Coronary artery (tissue), 2 donors: ENCODE measurements at regions not wholly inside any gene's neighbourhood (a gene's known extent, or its start where the extent isn't known, plus 50 kb on each side); places are given as distances from the start of the nearest gene placed in this dataset.

Experiments
- DNase-seq: peaks from one replicate; pipeline ENCODE4 v3.0.0-alpha.2; 2017; ENCODE audit warnings: low spot score
- H3K27ac ChIP-seq, 2 donors: fragments of 200-600 bp; sonication (generic); one replicate each; pipeline ENCODE4 v1.5.1; 2016 to 2019
- H3K4me3 ChIP-seq: fragments of 200-600 bp; sonication (generic); 2 replicates; pipeline ENCODE4 v1.5.1; 2016; ENCODE audit warnings: mild to moderate bottlenecking, moderate library complexity
- CTCF ChIP-seq: fragments of 200-600 bp; sonication (generic); IDR thresholded peaks from one replicate; pipeline ENCODE4 v1.5.1; 2019; ENCODE audit warnings: antibody characterized with exemption

DNA sequence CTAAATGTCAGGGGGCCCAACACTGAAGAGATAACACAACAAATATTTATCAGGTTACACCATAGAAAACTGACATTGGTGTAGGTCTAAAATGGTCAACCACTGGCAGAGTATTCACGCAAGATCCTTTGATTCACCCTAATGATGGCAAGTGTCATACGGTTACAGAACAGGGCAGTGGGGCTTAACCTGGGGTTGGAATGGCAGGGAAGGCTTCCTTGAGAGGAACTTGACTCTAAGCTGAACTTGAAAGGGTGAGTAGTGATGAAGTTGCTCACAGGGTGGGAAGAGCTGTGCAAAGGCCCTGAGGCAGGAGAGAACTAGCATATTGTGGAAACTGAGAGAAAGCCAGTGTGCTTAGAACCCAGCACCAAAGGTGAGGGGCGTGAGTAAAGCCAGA is 97.1 kb upstream of the MVB12B start:
- no peak for DNase-seq

DNA sequence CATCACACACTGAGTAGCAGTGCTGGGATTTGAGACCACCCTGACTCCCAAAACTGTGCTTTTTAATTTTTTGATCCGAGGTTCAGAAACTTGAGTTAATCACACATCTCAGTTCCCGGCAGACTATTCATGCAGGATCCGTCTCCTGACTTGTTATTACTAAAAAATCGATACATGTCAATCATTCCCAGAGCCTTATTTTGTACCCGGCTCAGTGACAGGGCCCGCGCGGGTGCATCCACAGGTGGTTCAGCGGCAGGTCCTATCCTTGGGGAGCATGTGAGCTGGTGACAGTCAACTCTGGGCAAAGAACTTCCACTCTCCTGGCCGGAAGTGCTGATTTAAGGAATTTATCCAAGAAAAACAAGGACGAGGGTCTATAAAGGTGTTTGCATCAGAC is 95.9 kb upstream of the MVB12B start:
- no peak overlapping the region for H3K27ac ChIP-seq
- no peak for DNase-seq
- no peak for TF ChIP-seq CTCF
- no peak overlapping the region for H3K4me3 ChIP-seq

More for the DNA sequence above, 97.1 kb upstream of the MVB12B start:
- Histone ChIP-seq H3K27ac (no peak overlapping the region), H3K4me3 (no peak overlapping the region)
- TF ChIP-seq CTCF: no peak

DNA sequence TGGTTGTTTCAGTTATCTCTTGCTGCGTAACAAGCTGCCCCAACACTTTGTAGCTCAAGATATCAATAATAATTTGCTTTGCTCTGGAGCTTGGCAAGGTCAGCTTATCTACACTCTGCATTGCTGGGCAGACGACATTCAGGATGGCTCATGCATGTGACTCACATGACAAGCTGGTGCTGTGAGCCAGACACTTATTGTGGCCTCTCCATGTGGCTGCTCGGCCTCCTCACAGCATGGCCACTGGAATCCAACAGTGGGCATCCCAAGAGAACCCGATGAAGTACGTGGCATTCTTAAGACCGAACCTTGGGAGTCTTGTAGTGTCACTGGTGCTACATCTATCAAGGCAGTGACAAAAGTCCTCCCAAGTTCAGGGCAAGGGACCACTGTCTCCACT is 94.2 kb upstream of the MVB12B start:
- no peak for DNase-seq
- TF ChIP-seq CTCF: no peak
- Histone ChIP-seq H3K27ac (no peak overlapping the region), H3K4me3 (no peak overlapping the region)

DNA sequence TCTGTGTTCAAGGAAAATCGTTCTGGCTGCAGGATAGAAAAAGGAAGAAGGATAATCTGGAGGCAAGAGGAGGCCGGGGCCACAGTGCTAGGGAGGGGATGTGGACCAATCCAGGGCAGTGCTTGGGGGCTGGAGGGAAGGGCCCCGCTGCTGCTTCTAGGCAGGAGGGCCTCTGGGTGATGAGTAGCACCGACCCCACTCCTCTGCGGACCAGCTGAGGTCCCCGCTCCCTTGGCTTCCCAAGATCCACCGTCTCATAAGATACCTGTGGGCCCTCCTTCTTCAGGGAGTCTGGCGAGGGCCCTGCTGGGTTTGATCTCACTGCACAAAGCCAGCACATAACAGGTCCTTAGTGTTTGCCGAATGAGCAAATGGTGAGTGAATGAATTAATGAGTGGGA is 93.5 kb upstream of the MVB12B start:
- Histone ChIP-seq H3K4me3 (no peak overlapping the region), H3K27ac (no peak overlapping the region)
- DNase-seq: no peak
- no peak for TF ChIP-seq CTCF

DNA sequence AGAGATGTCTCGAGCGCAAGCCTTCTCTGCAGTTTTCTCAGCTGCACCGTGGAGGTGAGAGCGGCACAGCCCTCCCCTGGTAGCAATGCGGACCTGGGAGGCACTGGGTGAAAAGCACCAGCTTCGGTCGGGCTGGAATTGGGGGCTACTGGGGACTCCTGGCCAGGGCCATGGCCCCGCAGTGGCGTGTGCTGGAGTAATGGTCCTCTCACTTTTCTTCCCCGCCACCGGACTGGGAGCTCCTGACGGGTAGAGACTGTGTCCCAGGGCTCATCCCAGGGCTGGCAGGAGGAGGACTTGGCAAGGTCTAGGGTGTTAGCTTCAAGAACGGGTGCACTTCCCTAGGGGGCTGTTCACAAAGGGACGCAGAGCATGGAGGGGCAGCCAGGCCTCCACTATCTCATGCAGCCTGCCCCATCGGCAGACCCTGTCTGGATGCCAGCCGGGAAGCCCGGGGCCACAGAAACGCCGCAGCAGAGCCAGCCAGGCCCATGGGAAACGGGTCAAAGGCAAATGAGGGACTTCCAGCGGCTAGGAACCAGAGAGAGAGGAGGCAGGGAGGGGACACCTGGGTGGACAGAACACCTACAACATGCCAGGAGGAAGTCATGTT is 92.6 kb upstream of the MVB12B start:
- Histone ChIP-seq H3K27ac (no peak overlapping the region), H3K4me3 (no peak overlapping the region)
- DNase-seq: no peak
- no peak for TF ChIP-seq CTCF

DNA sequence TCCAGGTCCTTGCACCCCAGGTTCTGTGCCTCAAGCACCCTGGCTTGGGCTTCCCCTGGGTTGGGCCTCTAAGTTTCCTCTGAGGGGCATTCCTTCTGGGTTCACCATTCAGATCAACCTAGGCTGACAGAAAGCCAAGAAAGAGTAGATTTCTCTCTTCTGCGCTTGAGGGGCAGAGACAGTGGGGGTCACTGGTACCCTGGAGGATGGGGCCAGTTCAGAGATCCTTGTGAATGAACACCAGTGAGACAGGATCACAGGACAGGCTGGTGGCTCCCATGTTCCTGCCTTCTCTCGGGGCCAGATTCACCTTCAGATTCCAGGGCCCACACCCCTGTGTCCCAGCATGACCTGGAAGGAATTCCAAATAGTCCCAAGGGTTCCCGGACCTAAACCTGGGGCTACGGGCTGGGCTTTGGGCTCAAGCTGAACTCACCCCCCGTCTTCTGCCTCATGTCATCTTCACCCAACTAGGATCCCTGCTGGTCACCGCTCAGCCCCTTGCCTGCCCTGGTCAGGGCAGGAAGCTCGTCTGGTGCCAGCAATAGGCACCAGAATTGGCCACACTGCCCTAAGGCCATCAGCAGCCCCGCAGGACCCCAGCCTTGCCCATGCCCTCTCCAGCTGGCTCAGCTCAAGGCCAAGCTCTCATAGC is 91.8 kb upstream of the MVB12B start:
- no peak for TF ChIP-seq CTCF
- DNase-seq: no peak
- no peak overlapping the region for H3K4me3 ChIP-seq
- no peak overlapping the region for H3K27ac ChIP-seq
